Right lobe of liver (tissue), 4 donors: ENCODE measurements at regions not wholly inside any gene's neighbourhood (a gene's known extent, or its start where the extent isn't known, plus 50 kb on each side); places are given as distances from the start of the nearest gene placed in this dataset.
"Not testable (repeated sequence)": the region's sequence is repeated elsewhere in the genome, so short reads cannot be mapped to it uniquely, and the experiment has no call there.

Source experiments
- POLR2A ChIP-seq: fragments of 450-650 bp; IDR thresholded peaks from one replicate; pipeline ENCODE4 v1.6.1; 2017; ENCODE audit warnings: antibody characterized with exemption, mild to moderate bottlenecking
- TF ChIP-seq, protein P1 (sequence below), 4 donors: fragments of 200-600 bp in 3 of 4; fragments of 450-650 bp in 1 of 4; IDR thresholded peaks; one replicate each; pipeline versions ENCODE4 v1.5.1 to v1.8.0; 2016 to 2022; ENCODE audit warnings: antibody characterized with exemption in 4 of 4, mild to moderate bottlenecking in 2 of 4
- donor health status: DM: no; HTN: no; CAD: no.
- donor health status: DM: no; HTN: no; CAD: no.
- donor health status: DM: no; HTN: yes; CAD: no.

DNA sequence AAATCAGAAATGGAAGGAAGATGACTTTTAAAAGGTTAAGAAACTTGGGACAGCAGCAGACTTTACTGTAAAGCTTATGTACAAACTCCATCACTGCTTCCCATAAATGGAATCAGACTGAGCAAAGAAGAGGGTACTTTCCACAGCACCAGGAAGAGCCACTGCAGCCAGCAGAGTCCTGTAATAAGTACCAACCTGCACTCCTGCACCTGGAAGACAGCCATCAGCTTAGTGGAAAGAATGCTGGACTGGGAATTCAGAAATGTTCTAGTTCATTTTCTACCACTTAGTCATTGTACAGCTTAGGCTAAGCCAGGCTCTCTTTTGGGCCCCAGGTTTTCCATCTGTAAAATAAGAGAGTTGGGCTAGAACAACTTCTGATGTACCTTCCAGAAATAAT is 632.3 kb downstream of the CDY1 start:
- TF ChIP-seq, protein P1, sequence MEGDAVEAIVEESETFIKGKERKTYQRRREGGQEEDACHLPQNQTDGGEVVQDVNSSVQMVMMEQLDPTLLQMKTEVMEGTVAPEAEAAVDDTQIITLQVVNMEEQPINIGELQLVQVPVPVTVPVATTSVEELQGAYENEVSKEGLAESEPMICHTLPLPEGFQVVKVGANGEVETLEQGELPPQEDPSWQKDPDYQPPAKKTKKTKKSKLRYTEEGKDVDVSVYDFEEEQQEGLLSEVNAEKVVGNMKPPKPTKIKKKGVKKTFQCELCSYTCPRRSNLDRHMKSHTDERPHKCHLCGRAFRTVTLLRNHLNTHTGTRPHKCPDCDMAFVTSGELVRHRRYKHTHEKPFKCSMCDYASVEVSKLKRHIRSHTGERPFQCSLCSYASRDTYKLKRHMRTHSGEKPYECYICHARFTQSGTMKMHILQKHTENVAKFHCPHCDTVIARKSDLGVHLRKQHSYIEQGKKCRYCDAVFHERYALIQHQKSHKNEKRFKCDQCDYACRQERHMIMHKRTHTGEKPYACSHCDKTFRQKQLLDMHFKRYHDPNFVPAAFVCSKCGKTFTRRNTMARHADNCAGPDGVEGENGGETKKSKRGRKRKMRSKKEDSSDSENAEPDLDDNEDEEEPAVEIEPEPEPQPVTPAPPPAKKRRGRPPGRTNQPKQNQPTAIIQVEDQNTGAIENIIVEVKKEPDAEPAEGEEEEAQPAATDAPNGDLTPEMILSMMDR (IDR thresholded peaks at IDR 0.05) = not testable (repeated sequence)
- not testable (repeated sequence) for TF ChIP-seq POLR2A
